ENCODE measurements at regions not wholly inside any gene's neighbourhood (a gene's known extent, or its start where the extent isn't known, plus 50 kb on each side); places are given as distances from the start of the nearest gene placed in this dataset.
"Not testable (repeated sequence)": the region's sequence is repeated elsewhere in the genome, so short reads cannot be mapped to it uniquely, and the experiment has no call there.

- DNase-seq, result no peak
Observed at GRCh38 chr9:78438780-78439179, 141.9 kb downstream of the PSAT1 start.

DNA sequence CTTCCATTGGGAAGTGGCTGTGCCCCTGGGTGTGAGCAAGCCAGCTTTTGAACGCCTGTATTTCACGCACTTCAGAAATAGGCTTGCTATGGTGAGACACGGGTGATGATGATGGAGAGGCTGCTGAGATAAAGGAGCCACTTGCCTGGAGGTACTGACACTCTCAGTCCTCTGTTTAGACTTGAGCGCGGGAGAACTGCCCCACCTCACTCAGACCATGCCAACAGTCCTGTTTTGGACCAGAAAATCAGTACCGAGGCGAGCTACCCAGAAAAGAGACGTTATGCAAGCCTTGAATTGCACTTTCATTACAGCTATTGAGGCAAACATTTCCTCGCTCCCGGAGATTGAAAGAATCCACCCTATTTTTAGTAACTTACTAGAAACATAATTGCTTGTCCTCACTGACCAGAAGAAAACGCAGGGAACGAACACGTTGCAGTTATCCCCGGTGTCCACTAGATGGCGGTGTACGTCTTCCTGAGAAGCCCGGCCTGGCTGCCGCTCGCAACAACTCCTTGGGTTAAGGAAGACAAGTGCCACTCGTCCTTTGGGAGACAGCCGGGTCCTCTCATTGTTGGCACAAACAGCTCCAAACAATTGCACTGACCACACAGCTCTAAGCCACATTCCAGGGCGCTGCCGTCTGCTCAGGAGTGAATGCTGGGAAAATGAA, 142.4 kb downstream of the PSAT1 start:
- peak; percentile 55 for DNase-seq

GRCh38 chr9:78439866-78440830, 143.2 kb downstream of the PSAT1 start:
- DNase-seq, result no peak

- DNase-seq, result no peak
Observed at GRCh38 chr9:78441396-78441795, 144.5 kb downstream of the PSAT1 start.

DNA sequence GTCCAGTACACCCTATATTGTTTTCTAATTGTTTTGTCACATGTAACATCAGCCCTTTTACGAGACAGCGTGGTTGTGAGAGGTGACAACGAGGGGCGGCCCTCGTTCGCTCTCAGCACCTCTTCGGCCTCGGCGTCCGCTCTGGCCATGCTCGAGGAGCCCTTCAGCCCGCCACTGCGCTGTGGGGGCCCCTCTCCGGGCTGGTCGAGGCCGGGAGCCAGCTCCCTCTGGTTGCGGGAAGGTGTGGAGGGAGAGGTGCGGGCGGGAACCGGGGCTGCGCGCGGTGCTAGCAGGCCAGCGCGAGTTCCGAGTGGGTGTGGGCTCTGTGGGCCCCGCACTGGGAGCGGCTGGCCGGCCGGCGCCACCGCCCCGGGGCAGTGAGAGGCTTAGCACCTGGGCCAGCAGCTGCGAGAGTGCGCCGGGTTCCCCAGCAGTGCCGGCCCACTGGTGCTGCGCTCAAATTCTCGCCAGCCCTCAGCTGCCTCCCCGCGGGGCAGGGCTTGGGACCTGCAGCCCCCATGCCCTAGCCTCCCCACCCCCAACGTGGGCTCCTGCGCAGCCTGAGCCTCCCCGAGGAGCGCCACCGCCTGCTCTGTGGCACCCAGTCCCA, 145.0 kb downstream of the PSAT1 start:
- DNase-seq, result no peak

- DNase-seq, result not testable (repeated sequence)
Observed at GRCh38 chr9:78442577-78442976, 145.7 kb downstream of the PSAT1 start.

DNA sequence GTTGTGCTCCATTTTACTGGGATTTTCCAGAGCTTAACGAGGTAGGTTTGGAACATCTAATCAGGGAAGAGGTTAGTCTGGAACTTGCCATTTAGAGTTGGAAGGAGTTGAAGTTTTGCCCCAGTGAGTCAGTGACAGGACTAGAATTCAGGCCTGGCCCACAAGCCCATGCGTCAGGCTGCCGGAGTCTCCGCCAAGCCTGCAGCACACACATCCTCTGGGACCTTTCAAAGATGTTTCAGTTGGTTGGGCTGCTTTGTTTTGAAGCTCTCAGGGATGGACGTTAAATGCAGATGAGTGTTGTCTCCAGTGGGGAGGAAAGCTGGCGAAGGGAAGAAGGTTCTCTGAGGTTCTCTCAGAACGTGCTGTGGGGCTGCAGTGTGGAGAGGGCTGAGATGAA, 147.0 kb downstream of the PSAT1 start:
- DNase-seq, result no peak

DNA sequence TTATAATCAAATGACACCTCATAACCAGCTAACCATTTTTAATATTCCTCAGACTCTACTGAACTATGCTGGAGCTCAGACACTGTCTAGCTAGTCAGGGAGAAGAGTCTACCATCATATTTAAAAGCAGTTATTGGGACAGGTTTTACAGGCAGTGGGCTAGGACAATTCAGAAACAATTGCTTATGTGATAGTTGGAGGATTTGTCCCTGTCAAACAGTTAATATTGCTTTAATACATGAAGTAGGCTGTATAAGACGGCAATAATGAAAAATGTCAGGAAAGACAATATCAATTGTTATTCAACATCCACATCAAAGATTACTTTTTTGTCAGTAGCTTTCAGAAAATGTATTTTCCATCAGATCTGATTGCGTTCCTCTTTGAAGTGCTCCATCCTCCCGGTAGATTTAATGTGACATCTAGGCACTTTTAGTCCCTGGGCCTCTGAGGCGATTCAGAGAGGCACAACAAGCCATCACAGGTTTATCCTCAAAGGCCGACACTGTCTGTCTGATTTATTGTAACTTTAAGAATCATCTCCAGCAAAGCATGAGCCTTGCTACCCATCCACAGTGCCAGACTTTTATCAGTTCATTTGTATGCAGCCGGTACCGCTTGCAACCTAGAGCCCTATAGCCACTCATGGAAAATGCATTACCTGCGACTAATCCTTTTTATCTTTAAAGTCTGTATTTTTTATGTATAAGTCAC, 152.2 kb downstream of the PSAT1 start:
- no peak for DNase-seq

GRCh38 chr9:78453450-78453849, 156.5 kb downstream of the PSAT1 start:
- DNase-seq, result no peak

DNA sequence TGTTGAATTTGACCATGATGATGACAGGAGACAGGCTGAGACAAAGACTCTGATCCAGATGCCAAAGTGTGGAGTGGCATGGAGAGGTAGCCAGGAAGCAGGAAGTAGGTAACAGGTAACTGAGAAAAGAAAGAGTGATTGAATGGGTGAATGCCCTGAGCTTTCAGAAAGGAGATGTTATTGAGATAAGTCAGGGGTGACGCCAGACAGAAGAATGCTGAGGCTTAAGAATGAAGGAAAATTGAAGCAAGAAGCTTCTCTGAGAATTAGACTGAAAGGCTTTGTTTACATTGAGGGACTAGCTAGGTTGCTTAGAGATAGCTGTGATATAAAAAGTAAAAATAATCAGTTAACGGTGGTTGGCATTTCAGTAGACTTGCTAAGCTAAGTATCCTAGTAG, 165.7 kb downstream of the PSAT1 start:
- no peak for DNase-seq

DNA sequence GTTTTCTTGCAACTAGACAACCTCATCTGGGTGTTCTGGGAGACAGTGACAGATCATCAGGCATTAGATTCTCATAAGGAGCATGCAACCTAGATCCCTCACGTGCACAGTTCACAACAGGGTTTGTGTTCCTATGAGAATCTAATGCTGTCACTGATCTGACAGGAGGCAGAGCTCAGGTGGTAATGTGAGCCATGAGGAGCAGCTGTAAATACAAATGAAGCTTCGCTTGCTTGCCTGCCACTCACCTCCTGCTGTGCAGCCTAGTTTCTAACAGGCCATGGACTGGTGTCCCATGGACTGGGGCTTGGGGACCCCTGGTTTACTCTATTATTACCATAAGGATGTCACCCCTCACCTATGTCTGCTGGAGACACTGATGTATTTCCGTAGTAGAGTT, 166.8 kb downstream of the PSAT1 start:
- no peak for DNase-seq

DNA sequence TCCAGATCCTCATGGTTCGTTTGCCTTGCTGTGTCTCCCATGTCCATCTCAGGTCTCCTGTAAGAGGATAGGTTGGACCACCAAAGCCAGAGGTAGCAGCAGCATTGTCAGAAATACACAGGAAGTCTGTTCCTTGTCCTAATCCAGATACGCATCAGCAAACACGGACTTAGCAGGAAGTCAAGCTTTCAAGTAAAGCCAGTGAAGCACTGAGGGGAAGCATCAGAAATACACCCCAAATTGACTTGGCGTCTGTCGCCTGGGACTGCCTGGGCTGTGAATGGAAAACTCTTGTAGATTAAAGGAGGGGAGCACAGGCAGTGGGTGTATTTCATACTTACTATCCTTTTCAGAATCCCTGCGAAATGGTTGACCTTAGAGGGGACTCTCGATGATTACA, 171.3 kb downstream of the PSAT1 start:
- no peak for DNase-seq

- no peak for DNase-seq
Observed at GRCh38 chr9:78468974-78469576, 172.2 kb downstream of the PSAT1 start.

- no peak for DNase-seq
Observed at GRCh38 chr9:78470216-78470615, 173.3 kb downstream of the PSAT1 start.

- no peak for DNase-seq
Observed at GRCh38 chr9:78470741-78471140, 173.8 kb downstream of the PSAT1 start.

- DNase-seq, result no peak
Observed at GRCh38 chr9:78472111-78472510, 175.2 kb downstream of the PSAT1 start.

GRCh38 chr9:78479441-78479840, 182.5 kb downstream of the PSAT1 start:
- DNase-seq, result no peak

- no peak for DNase-seq
Observed at GRCh38 chr9:78486661-78487060, 189.7 kb downstream of the PSAT1 start.

DNA sequence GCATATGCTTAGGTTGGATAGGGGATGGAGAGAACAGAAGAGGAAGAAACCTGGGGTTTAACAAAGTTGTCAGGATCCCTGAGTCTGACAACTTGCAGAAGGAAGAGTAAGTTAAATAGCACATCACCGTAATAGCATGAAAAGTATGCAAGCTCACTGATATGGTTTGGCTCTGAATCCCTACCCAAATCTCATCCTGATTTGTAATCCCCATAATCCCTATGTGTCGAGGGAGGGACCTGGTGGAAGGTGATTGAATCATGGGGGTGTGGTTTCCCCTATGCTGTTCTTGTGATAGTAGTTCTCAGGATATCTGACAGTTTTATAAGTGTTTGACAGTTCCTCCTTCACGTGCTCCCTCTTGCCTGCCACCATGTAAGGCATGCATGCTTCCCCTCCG, 193.3 kb downstream of the PSAT1 start:
- DNase-seq, result no peak

DNA sequence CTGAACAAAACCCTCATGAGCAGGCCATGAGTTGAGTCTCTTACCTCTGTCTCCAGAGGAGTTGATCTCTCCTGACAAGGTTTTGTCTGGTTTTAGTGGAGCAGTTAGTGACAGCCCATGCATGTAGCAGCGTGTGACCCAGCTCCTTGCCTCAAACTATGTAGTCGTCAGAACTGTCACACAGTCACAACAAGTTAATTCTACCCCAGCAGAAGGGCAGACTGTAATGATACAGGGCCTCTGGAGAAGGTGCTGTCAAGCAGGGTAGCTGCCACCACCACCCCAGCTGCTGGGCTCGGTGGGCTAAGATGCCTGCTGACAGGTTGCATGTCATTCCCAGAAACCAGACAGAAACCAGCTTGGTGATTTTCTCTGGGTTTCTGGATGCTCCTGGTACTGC, 194.5 kb downstream of the PSAT1 start:
- DNase-seq, result no peak

GRCh38 chr9:78493166-78493742, 196.3 kb downstream of the PSAT1 start:
- DNase-seq, result no peak

- DNase-seq, result no peak
Observed at GRCh38 chr9:78502566-78502965, 205.6 kb downstream of the PSAT1 start.
